Mesothelial cell of epicardium (in vitro differentiated cells): ENCODE measurements at regions not wholly inside any gene's neighbourhood (a gene's known extent, or its start where the extent isn't known, plus 50 kb on each side); places are given as distances from the start of the nearest gene placed in this dataset.

ENCODE experiments used
- DNase-seq, 2 experiments: peaks; one replicate each; pipeline ENCODE4 v3.0.0; 2021; ENCODE audit warnings: low spot score in 2 of 2; ENCODE audit not compliant: unreplicated experiment in 2 of 2
- H3K27ac Mint-ChIP-seq: 2 replicates; pipeline ENCODE4 v1.8.0; 2021; ENCODE audit warnings: mixed read lengths
- H3K27me3 Mint-ChIP-seq: 2 replicates; pipeline ENCODE4 v1.8.0; 2021; ENCODE audit warnings: low read depth, mixed read lengths
- H3K36me3 Mint-ChIP-seq: 2 replicates; pipeline ENCODE4 v1.8.0; 2021; ENCODE audit warnings: mixed read lengths
- H3K4me1 Mint-ChIP-seq: 2 replicates; pipeline ENCODE4 v1.8.0; 2021; ENCODE audit warnings: mixed read lengths
- H3K4me3 Mint-ChIP-seq: 2 replicates; pipeline ENCODE4 v1.8.0; 2021; ENCODE audit warnings: mild to moderate bottlenecking, moderate library complexity, mixed read lengths
- H3K9me3 Mint-ChIP-seq: 2 replicates; pipeline ENCODE4 v1.8.0; 2021; ENCODE audit warnings: mixed read lengths
- CTCF ChIP-seq: fragments of 200-600 bp; sonication (generic); IDR thresholded peaks from one replicate; pipeline ENCODE4 v1.5.0; 2021; ENCODE audit warnings: antibody characterized with exemption; ENCODE audit not compliant: unreplicated experiment

GRCh38 chr12:77151030-77151429, 85.7 kb upstream of the E2F7 start:
- H3K4me1 Mint-ChIP-seq, result peaks cover 3% of the 10 kb centered on the region
- no peak for DNase-seq
- no peaks in the 10 kb centered on the region for H3K36me3 Mint-ChIP-seq
- H3K27me3 Mint-ChIP-seq, result peaks cover 36% of the 10 kb centered on the region
- no peak overlapping the region for H3K4me3 Mint-ChIP-seq
- TF ChIP-seq CTCF, result no peak
- H3K9me3 Mint-ChIP-seq, result no peaks in the 10 kb centered on the region
- no peak overlapping the region for H3K27ac Mint-ChIP-seq

GRCh38 chr12:77133566-77133965, 68.2 kb upstream of the E2F7 start:
- H3K36me3 Mint-ChIP-seq, result no peaks in the 10 kb centered on the region
- H3K27me3 Mint-ChIP-seq, result peaks cover 11% of the 10 kb centered on the region
- H3K9me3 Mint-ChIP-seq, result peaks cover 4% of the 10 kb centered on the region
- TF ChIP-seq CTCF, result no peak
- H3K4me3 Mint-ChIP-seq, result no peak overlapping the region
- DNase-seq, result peak; percentile 39 to 61
- no peak overlapping the region for H3K27ac Mint-ChIP-seq
- H3K4me1 Mint-ChIP-seq, result peaks cover 11% of the 10 kb centered on the region

GRCh38 chr12:77131977-77132490, 66.7 kb upstream of the E2F7 start:
- Mint-ChIP-seq H3K27me3 (peaks cover 14% of the 10 kb centered on the region), H3K4me1 (peaks cover 4% of the 10 kb centered on the region)
- TF ChIP-seq CTCF, result no peak

GRCh38 chr12:77130193-77130592, 64.8 kb upstream of the E2F7 start:
- TF ChIP-seq CTCF, result no peak
- H3K27me3 Mint-ChIP-seq, result peaks cover 11% of the 10 kb centered on the region
- no peak overlapping the region for H3K4me3 Mint-ChIP-seq
- H3K27ac Mint-ChIP-seq, result no peak overlapping the region
- H3K9me3 Mint-ChIP-seq, result peaks cover 5% of the 10 kb centered on the region
- H3K36me3 Mint-ChIP-seq, result no peaks in the 10 kb centered on the region
- no peak for DNase-seq
- peaks cover 4% of the 10 kb centered on the region for H3K4me1 Mint-ChIP-seq

More at GRCh38 chr12:77131977-77132490, 66.7 kb upstream of the E2F7 start:
- Mint-ChIP-seq H3K27ac (no peak overlapping the region), H3K36me3 (no peaks in the 10 kb centered on the region), H3K4me3 (no peak overlapping the region), H3K9me3 (peaks cover 4% of the 10 kb centered on the region)
- no peak for DNase-seq

GRCh38 chr12:77124767-77125166, 59.4 kb upstream of the E2F7 start:
- Mint-ChIP-seq H3K36me3 (no peaks in the 10 kb centered on the region), H3K4me1 (no peaks in the 10 kb centered on the region), H3K27ac (no peak overlapping the region), H3K27me3 (peaks cover 17% of the 10 kb centered on the region), H3K4me3 (no peak overlapping the region), H3K9me3 (peaks cover 7% of the 10 kb centered on the region)
- no peak for DNase-seq
- no peak for TF ChIP-seq CTCF

- H3K27ac Mint-ChIP-seq, result no peak overlapping the region
- H3K9me3 Mint-ChIP-seq, result peaks cover 7% of the 10 kb centered on the region
- DNase-seq, result no peak
- no peaks in the 10 kb centered on the region for H3K36me3 Mint-ChIP-seq
- H3K27me3 Mint-ChIP-seq, result peaks cover 17% of the 10 kb centered on the region
- H3K4me1 Mint-ChIP-seq, result no peaks in the 10 kb centered on the region
- H3K4me3 Mint-ChIP-seq, result no peak overlapping the region
- no peak for TF ChIP-seq CTCF
These were observed 57.3 kb upstream of the E2F7 start for GRCh38 chr12:77122661-77123060.
